ENCODE measurements at regions not wholly inside any gene's neighbourhood (a gene's known extent, or its start where the extent isn't known, plus 50 kb on each side); places are given as distances from the start of the nearest gene placed in this dataset.
A peak's percentile ranks its signal among the peaks of the same experiment; 100 is the strongest.
"Not testable (repeated sequence)": the region's sequence is repeated elsewhere in the genome, so short reads cannot be mapped to it uniquely, and the experiment has no call there.

DNA sequence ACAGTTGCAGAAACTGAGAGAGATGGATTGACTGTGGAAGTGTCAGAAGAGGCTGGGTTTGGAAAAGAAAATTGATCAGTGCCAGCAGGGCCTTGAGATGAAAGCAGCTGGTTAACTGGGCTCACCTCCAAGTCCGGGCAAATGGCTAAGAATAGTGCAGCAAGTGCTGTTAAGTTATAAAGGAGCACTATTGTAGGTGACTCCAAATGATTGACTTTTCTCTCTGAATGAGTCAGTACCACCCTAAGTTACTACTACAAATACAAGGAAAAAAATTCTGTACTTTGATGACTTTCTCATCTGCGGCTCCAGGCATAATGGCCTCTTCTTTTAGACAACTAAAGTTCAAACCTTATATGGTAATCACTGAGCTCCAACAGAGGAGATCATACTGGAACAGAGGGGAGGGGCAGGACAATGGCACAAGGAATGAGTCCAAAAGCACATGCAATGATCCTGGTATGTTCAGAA is 733.4 kb upstream of the INTU start:
- peak in 3 of 56 donors; percentile 0 to 8 (median 2) for DNase-seq

DNA sequence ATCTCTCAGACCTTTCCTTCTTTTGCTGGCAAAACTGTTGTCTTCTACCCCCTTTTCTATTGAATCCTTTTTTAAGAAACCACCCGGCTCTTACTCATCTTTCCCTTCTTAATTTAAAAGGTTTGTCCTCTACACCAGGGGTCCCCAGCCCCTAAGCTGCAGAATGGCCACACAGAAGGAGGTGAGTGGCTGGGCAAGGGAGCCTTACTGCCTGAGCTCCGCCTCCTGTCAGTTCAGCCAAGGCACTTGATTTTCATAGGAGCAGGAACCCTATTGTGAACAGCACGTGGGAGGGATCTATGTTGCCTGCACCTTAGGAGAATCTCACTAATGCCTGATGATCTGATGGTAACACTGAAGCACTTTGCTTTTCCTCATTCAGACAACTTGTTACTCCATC is 726.3 kb upstream of the INTU start:
- DNase-seq, result no peak

DNA sequence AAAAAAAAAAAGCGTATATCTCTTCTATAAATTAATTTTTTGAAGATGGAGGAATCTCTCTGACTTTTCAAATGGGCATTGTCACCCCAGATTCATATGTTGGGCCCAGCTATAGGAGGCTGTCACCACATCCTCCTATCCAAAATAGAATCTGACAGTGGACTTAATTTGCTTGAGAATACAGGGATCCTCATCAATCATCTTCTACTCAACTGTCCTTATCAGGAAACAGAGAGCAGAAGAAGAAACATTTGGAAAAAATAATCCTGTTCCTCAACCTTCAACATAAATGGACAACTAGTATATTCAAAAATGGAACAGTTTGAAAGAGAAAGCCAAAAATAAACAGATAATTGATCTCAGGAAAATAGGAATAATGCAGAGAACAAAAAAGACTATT is 725.4 kb upstream of the INTU start:
- DNase-seq, result no peak

DNA sequence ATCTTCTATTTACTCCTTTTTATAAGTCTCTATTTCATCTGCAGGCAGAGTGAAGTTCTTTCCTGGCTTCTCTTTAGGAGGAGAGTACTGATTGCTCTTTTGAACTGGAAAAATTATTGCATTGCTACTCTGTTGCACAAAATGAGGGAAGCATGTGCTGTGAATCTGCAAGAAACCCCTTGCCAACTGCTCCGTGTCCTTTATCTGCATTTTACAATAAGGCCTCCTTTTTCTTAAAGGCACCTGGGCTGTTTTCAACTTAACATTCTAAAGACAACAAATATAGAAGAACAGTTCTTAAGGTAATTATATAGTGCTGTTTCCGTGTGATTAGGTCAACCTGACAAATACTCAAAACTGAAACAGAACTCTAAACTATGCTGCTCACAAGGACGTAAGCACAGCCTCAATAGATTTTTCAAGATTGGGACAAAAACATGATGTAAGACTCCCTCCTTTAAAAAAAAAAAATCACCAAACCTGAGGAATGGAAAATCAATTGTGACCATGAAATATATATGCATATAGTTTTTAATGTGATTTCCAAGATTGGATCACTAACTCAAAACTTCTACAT is 716.6 kb upstream of the INTU start:
- no peak for DNase-seq

DNA sequence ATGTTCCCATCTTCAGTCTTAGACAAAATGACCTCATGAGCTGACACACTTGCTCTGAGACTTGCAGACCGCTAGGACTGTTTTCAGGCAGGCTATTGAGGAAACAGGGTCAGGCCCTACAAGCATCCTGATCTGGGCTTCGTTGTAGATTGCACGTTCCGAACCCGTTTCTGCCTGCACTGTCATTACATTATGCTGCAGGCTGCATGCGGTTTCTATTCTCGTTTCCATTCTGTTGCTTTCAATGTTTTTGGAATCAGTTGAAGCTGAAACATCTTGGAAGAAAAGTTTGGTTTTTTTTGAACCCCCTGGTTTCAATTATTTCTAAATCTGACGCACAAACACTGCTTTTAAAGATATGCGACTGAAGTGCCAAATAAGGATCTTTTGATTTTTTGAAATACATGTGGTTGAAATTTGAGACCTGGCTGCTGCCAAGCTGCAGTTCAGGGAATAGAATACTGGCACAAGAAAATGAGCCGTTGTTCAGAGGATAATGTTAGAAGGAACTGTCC is 716.1 kb upstream of the INTU start:
- peak in 1 of 56 donors; percentile 0 for DNase-seq

DNA sequence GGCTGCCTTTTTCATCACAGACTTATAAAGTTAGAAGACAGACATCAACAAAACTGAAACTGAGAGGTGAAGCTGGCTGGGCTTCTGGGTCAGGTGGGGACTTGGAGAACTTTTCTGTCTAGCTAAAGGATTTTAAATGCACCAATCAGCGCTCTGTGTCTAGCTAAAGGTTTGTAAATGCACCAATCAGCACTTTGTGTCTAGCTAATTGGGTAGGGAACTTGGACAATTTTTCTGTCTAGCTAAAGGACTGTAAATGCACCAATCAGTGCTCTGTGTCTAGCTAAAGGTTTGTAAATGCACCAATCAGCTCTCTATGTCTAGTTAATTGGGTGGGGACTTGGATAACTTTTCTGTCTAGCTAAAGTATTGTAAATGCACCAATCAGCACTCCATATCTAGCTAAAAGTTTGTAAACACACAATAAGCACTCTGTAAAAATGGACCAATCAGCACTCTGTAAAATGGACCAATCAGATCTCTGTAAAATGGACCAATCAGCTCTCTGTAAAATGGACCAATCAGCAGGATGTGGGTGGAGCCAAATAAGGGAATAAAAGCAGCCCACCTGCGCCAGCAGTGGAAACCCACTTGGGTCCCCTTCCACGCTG is 710.3 kb upstream of the INTU start:
- not testable (repeated sequence) for DNase-seq

DNA sequence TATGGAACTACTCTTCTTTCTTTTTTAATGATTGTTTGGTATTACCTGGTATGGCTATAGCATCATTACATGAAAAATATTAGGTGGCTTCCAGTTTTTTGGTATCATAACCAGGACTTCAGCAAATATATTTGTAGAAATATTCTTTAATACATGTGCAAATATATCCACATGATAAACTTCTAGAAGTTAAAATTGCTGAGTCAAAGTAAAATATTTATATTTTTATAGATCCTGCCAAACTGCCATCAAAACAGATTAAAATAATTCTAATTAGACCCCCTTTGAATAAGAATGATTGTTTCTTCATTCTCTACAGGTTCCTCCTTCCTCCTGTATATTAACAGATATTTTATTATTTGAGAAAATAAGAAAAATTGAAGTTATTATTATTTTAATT is 708.5 kb upstream of the INTU start:
- DNase-seq, result no peak

DNA sequence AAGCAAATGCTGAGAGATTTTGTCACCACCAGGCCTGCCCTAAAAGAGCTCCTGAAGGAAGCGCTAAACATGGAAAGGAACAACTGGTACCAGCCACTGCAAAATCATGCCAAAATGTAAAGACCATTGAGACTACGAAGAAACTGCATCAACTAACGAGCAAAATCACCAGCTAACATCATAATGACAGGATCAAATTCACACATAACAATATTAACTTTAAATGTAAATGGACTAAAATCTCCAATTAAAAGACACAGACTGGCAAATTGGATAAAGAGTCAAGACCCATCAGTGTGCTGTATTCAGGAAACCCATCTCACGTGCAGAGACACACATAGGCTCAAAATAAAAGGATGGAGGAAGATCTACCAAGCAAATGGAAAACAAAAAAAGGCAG is 702.7 kb upstream of the INTU start:
- DNase-seq, result not testable (repeated sequence)

DNA sequence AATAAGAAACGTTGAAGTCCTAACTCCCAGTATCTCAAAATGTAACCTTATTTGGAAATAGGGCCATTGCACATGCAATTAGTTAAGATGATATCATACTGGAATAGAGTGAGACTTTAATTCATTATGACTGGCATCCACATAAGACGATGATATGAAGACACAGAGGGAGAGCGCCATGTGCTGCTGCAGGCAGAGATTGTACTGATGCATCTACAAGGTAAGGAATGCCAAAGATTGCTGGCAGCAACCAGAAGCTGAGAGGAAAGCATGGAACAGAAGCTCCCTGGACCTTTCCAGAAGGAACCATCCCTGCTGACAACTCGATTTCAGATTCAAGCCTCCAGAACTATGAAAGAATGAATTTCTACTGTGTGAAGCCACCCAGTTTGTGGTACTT is 697.0 kb upstream of the INTU start:
- no peak for DNase-seq

DNA sequence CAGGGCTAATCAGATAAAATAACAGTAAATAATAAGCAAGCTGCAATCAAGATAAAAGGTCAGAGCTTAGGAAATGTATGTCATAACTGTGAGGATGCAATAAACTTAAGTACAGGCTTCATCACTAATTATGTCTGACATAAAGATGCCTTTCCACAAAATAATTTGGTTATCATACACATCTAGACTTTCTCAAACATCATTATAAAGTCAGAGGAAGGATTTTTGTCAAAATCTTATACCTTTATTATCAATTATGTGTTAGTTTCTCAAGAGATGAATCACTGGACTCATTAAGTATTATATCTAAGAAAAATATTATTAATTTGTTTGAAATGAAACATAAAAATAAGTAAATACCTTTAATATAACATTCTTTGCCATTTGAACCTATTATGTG is 695.4 kb upstream of the INTU start:
- no peak for DNase-seq

DNA sequence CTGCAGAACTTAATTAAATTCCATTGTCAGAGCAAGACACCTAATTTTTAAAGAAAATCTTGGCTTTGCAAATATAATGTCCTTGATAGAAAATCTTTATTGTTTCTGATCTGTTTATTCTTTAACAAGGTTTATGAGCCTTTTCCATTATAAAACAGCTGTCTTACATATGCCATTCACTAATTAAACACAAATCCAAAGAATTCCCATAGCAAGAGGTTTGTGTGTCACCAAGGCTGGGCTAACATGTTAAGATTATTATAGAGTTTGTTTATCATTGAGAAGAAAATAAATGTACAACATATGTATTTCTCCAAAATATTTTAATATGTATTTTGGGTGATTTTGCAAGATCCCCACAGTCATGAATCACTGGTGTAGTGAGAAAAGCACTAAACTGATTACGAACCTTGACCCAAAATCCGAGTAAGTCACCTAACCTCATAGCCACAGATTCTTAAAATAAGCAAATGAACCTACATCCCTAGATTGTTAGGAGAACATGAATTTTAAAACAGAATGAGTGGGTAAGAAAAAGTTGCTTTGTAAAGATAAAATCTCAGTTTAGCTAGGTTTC is 694.8 kb upstream of the INTU start:
- no peak for DNase-seq

DNA sequence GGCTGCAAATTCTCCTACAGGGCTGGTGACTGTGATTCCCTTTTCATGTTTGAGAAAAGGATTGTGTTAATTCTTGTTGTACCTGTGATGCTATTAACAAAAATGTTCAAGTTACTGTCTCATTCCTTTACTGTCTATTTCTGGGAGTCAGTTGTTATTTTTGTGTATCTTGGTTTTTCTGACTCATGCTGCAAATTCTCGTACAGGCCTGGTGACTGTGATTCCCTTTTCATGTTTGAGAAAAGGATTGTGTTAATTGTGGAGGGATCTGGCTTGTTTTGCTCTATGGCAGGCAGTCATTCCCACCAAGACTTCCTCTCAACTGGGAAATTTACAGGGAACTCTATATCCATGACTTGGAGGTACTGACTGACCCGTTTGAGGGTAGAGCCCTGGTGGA is 693.4 kb upstream of the INTU start:
- DNase-seq, result no peak

DNA sequence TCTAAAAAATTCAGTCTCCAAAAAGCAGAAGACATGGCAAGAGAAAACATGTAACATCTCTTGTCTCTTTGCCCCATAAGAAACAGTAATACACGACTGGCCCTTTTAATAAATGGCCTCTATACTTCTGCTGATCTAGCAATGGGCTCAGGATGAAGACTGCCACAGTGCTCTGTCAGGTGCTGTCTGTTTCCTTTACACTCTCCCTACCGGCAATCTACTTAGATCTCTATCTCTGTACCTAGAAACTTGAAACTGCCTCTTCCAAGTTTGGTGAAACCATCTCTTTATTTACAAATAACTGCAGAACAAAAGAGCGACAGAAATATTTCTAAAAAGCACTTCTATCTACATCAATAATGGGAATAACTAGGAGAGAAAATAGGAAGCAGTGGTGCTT is 685.2 kb upstream of the INTU start:
- DNase-seq, result no peak

DNA sequence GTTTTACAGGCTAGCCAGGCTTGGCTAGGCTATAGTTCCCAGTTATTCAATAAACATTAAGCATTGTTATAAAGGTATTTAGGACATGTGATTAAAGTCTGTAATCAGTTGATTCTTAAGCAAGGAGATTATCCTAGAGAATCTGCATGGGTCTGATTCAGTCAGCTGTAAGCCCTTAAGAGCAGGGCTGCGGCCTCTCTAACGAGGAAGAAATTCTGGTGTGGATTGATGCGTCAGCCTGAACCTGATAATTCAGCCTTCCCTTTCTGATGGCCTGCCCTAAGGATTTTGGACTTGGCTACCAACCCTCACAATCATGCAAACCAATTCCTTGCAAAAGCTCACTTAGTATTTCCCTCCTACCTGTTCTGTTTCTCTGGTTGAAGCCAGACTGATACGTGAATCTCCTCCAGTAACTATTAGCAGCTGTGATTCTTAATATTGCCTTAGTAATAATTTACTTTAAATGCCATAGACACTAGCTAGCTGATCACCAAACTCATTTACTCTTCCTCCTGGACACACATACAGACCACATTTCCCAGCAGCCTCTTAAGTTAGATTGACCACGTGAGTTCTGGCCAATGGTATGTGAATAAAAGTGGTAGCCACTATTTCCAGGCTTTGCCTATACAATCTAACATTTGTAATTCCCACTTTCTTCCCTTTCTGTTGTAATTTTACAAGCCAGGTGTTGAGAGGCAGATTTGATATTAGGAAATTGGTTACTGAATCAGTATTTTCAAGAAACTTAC is 678.0 kb upstream of the INTU start:
- DNase-seq, result no peak

DNA sequence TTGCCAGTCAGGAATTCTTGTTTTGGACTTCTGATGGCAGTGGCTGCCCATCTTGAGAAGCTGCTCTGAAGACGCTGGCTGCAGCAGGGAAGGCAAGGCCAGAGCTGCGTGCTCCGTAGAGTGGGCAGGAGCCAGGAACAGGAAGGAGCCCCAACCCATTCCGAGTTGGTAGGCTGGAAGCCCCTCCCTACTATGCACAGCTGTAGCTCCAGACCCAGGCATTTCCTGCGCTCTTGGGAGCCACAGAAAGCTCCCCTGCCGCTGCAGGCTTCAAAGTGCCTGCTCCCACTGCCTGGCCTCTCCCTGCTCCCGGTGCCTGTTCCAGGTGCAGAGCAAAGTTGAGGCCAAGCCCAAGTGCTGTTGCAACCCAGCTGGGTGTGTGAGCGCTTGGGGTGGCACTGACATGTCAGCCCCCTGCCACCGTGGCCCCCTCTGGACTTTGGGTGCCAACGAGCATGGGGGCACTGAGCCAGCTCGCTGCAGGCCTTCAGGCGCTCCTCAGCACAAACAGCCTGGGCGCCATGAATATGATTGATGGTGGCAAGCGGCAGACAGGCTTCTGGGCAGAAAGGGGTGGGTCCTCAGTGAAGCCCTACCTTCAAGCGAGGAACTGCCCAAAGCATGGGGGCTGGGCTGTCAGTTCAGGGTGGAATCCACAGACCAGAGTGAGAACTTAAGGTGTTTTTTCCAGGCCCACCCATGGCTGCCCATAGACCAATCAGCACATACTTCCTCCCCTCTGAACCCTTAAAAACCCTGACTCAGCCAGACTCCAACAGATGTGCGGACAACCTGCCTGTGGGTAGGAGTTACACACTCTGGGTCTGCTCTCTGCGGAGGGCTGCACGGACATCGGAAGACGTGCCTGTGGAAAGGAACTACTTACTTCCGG is 677.2 kb upstream of the INTU start:
- DNase-seq, result peak in 1 of 56 donors; percentile 1

DNA sequence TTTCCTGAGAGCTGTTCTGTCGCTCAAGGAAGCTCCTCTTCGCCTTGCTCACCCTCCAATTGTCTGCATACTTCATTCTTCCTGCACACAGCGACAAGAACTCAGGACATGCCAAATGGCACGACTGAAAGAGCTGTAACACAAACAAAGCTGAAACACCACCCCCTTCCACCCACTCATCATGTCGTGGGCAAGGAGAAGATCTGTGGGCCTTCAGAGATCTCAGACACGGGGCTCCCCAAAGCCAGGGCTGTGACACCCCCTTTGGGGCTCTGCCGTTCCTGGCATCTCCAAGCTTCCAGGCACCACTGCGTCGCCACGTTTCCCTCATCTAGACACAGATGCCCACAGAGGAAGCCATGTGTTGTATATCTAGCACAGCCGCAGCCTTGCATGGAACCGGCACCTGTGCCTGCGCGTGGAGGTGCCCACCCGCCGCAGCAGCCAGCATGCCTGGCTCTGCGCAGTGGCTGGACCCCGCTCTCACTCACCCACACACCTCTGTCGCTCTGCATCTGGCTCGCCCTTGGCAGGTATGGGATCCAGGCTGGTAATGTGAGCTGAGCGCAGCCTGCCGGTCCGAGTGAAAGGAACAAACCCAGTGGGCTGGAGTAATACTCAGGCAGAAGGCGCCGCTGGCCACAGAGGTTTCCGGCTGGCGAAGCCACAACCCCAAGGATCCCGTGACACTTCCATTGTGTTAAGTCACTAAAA is 676.4 kb upstream of the INTU start:
- DNase-seq, result peak in 1 of 56 donors; percentile 4

DNA sequence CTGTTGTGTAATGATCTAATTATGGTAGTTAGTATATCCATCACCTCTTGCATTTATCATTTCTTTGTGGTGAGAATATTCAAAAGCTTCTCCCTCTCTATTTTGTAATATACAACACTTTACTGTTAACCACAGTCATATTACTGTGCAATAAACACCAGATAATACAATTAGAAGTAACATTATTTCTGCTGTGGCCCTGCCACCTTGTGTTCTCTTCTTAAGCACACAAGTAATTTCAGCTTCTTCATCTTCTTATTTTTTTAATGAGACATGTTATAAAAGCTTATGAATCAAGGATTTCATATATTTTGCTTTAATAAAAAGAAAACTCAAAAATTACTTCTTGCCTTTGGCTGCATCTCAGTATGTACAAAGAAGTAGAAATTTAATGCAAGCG is 675.2 kb upstream of the INTU start:
- no peak for DNase-seq

DNA sequence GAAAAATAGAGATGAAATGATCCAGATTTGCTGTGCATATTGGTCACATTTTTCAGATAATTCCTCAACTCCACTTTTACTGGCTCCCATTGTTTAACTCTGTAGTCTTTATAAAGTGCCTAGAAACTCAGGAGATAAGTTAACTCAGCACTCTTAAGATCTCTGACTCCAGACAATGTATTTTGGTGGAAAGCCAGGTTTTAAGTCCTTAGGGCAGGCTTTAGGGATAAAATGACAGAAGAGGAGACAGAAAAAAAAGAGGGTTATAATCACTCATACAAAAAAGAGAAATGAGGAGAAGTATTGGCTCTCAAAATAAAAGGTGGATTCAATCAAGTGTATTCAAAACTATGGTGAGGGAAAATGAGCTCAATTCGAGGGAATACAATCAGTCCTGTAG is 674.8 kb upstream of the INTU start:
- no peak for DNase-seq

DNA sequence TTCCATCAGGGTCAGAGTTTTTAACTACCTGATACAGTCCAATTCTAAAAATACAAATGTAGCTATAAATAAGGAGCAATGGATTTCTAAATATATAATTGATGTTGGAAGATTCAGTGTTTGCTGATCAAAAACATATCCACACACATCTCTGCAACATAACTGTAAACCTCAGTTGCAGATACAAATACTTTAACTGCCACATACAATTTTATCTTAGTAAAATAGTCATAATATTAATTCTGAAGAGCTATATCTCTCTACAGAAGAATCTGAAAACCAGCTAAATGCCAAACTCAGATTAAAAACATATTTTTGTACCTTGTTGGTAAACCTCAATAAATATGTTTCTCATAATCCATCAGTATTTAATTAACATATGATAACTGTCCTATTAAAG is 674.3 kb upstream of the INTU start:
- DNase-seq, result no peak

DNA sequence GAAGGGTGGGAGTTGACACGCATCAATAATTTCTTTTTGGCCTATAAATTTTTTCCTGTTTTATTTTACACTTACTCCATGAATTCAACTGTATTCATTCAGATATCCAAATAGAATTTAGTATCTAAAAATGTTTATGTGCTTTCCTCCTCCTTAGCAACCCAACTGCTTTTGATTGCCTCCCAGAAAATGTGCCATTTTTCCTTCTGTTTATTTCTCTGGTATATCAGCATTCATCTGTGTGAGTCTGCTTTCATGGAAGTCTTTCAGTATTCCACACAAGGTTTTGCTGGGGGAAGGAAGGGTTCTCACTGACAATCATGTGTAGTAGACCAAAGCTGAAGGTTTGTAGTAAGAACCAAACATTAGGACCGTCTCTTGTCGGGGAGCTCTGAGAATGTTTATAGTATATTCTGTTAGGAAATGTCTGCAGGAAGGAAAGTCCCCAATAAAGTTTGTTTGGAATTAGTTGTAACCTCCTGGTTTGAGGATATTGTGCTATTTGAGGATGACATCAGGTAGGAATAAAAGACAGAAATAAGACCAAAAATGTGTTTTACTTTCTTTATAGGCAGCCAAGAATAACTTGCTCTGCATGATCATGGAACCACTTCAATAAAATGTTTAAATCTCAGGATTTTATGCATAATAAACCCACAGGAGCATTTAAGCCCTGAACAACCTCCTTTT is 673.6 kb upstream of the INTU start:
- DNase-seq, result no peak
